HG03378 (cell line): ENCODE measurements at regions not wholly inside any gene's neighbourhood (a gene's known extent, or its start where the extent isn't known, plus 50 kb on each side); places are given as distances from the start of the nearest gene placed in this dataset.

Experiments
- ATAC-seq: cut with Tn5 transposase; IDR thresholded peaks from one replicate; pipeline ENCODE4 v1.9.1; 2021; ENCODE audit warnings: mild to moderate bottlenecking, moderate library complexity; ENCODE audit not compliant: unreplicated experiment

DNA sequence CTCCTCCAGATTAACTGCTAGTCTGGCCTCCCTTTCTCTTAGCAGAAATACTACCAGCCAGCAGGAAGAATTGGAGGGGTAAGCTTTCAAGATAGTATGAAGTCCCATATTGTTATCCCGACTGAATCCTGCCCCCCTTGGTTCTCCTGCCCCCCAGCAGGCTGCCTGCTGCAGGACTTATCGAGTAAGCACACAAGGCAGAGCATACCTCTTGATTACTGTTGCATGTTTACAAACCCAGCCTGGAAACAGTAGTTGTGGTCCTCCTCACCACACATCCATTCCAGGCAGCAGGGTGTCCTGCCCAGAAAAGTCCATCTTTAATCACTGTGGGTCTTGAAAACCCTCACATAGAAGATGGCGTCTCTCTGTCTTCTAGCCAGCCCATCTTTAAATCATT, 66.8 kb upstream of the PPP2R3A start:
- no peak for ATAC-seq

DNA sequence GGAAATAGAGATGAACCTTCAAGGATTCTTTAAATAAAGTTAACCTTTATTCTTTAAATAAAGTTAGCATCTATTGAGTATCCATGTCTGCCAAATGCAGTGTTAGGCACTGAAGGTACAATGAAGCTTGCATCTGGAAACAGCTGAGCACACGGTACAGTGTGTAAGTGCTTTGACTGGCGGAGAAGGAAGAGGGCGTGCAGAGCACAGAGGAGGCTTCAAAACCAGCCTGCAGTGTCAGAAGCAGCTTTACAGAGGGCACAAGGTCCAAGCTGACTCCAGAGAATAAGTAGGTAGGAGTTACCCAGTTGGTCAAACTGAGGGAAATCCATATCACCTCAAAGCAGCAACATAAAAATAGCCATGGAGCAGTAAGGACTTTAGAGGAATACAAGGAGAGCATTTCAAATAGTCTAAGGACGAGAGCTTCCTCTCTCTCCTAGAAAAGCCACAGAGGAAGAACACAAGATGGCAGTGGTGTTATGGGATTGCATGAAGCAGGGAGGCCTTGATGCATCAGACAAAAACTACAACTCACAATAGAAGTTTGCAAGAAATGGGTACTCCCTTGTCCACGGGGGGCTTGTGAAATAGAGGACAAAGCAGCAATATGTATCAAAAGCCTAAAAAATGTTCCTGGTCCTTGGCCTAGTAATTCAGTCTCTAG, 60.3 kb upstream of the PPP2R3A start:
- no peak for ATAC-seq

DNA sequence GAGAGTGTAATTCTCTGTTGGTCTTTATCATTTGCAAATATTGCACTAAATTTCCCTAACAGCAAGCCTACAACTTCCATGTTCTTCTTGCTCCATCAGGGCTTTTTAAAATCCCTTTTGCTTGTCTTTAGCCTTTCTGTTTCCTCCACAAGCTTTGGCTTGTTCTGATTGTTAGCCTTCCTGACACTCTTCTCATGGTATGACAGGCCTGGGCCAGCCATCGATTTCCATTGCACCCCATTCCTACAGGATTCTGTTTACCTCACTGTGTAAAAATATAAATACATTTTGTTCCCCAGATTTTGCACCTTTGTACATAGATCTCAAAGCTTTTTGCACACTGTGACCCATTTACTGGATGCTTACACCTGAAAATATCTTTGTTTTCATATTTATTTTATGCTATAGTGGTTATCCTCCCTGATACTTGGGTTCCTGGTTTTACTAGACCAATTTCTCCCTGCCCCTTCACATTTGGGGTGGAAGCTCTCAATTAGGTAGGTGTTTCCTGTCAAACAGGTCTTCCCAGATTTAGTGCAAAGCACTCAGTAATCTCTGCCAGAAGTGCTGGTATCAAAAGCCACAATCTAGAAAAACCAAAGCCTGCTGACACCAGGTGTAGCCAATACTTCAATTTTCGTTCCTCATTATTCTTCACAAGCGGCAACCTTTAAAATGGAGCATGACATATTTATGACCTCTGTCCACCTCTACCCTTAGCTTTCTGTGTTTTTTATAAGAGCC, 57.9 kb upstream of the PPP2R3A start:
- ATAC-seq, result no peak

DNA sequence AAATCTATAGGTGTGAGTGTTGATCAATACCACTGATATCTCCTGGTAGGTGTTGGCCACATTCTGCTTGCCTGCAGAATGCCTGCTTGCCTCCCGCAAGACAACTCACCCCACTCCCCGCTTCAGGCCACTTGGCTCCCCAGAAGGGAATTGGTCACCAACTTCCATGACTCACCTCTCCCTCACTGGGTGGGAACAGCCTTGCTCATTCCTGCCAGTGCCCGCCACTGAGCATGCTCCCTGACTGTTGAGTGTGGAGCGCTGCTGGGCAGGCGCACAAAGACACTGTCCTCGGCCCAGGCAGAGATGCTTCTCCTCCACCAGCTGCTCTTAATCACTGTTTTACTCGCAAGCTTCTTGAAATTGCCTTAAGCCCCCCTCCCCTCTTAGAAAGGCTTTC, 57.3 kb upstream of the PPP2R3A start:
- ATAC-seq, result no peak

DNA sequence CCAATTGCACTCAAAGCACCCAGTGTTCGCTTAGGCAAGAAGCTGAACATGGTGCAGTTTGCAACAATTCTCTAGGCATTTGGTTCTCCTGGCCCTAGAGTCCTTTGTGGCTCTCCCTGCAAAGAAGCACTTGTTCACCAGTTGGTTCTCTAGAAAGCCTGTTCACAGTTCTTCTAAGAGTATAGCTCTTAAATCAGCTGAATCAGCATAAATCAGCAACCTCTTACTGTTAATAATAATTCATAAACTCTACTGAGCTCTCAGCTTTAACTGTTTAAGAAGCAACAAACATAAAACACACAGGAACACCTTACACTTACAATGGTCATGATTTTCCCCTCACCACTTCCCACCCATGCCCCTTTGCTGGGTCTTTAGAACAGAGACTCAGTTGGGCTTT, 56.8 kb upstream of the PPP2R3A start:
- ATAC-seq, result no peak

DNA sequence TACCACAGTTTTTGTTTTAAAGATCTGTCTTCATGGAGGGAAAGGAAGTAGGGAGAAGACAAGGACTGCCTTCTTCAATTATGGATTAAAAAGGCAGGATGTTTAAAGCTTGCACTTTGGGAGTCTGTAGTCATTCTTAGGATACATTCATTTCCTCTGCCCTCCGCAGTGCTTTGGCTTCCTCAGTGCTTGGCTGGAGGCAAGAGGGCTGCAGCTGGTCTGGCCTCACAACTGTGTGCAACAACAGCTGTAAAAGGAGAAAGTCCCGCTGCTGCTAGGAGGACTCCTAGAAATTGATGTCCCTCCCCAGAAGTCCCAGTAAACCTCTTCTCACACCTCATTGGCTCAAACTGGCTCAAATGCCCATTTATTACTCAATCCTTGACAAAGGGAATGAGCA, 54.4 kb upstream of the PPP2R3A start:
- no peak for ATAC-seq

DNA sequence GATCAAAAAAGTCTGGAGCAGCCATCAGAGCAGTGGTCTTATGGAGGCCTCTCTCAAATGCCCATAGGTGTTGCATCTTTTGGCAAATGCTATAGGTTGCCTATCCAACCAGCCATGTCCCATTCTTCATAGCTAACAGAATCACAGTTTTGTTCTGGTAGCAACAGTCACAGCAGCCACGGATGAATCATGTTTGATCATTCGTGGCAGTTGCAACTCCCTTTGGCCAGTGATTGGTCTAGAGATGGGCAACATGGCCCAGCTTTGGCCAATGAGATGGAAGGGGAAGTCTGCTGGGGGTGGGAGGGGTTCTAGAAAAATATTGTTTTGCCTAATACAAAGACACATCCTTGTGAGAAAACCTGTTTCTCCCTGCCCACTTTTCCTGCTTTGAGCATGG, 50.3 kb upstream of the PPP2R3A start:
- no peak for ATAC-seq
